GM18868 (cell line): ENCODE measurements at regions not wholly inside any gene's neighbourhood (a gene's known extent, or its start where the extent isn't known, plus 50 kb on each side); places are given as distances from the start of the nearest gene placed in this dataset.

Experiments used
- ATAC-seq: cut with Tn5 transposase; IDR thresholded peaks from one replicate; pipeline ENCODE4 v1.9.1; 2021; ENCODE audit warnings: mild to moderate bottlenecking, moderate library complexity; ENCODE audit not compliant: unreplicated experiment

- ATAC-seq: no peak
Measured at GRCh38 chr13:105994340-105994739, 541.1 kb downstream of the EFNB2 start.

GRCh38 chr13:105991622-105992277 lies 543.7 kb downstream of the EFNB2 start:
- ATAC-seq: no peak

- ATAC-seq: no peak
Measured at GRCh38 chr13:105991131-105991530, 544.3 kb downstream of the EFNB2 start.

- ATAC-seq: no peak
Measured at GRCh38 chr13:105990256-105990958, 545.1 kb downstream of the EFNB2 start.

GRCh38 chr13:105984646-105985045 lies 550.8 kb downstream of the EFNB2 start:
- no peak for ATAC-seq

- ATAC-seq: no peak
Measured at GRCh38 chr13:105984236-105984635, 551.2 kb downstream of the EFNB2 start.

GRCh38 chr13:105982219-105982930 lies 553.1 kb downstream of the EFNB2 start:
- ATAC-seq: no peak

- ATAC-seq: no peak
Measured at GRCh38 chr13:105979131-105980011, 556.1 kb downstream of the EFNB2 start.

GRCh38 chr13:105974380-105974779 lies 561.1 kb downstream of the EFNB2 start:
- ATAC-seq: no peak

- no peak for ATAC-seq
Measured at GRCh38 chr13:105972811-105973590, 562.5 kb downstream of the EFNB2 start.

- no peak for ATAC-seq
Measured at GRCh38 chr13:105972306-105972721, 563.1 kb downstream of the EFNB2 start.

GRCh38 chr13:105971738-105972137 lies 563.7 kb downstream of the EFNB2 start:
- ATAC-seq: no peak

GRCh38 chr13:105971312-105971711 lies 564.1 kb downstream of the EFNB2 start:
- no peak for ATAC-seq

- ATAC-seq: no peak
Measured at GRCh38 chr13:105969761-105970160, 565.7 kb downstream of the EFNB2 start.

GRCh38 chr13:105965910-105966309 lies 569.6 kb downstream of the EFNB2 start:
- no peak for ATAC-seq

GRCh38 chr13:105962080-105962479 lies 573.4 kb downstream of the EFNB2 start:
- no peak for ATAC-seq

GRCh38 chr13:105961438-105961837 lies 574.0 kb downstream of the EFNB2 start:
- ATAC-seq: no peak

- no peak for ATAC-seq
Measured at GRCh38 chr13:105960326-105960725, 575.1 kb downstream of the EFNB2 start.

GRCh38 chr13:105959876-105960275 lies 575.6 kb downstream of the EFNB2 start:
- no peak for ATAC-seq

GRCh38 chr13:105957769-105958438 lies 577.6 kb downstream of the EFNB2 start:
- no peak for ATAC-seq
